ENCODE measurements at regions not wholly inside any gene's neighbourhood (a gene's known extent, or its start where the extent isn't known, plus 50 kb on each side); places are given as distances from the start of the nearest gene placed in this dataset.
A peak's percentile ranks its signal among the peaks of the same experiment; 100 is the strongest.

DNA sequence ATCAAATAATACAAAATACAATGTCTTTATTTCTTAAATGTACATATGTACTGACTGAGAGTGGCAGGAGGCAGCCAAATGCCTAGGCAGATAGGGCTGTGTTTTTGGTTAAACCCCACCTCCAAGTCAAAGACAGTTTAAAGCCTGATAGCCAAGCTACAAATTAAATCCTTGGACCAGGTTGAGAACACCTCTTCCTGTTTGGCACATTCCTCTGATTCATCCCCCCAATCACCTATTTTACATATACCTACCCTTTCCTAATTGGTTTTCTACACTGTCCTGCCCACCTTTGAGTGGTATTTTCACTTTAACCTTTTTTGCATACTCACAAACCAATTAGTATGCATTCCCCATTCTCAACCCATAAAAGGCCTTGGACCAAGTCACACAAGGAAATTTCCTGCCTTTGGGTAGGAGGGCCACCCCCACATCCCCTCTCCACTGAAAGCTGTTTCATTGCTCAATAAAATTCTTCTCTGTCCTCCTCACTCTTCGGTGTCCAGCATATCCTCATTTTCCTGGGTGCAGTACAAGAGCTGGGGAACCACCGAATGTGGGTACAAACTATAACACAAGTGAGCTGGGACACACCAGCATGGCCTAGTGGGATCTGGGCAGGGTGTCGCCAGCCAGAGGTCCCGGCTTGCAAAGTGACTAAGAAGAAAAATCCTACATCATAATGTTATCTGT lies 149.1 kb downstream of the UBE2E3 start:
- Mint-ChIP-seq H3K9me3 (peaks cover 0 to 10% (median 6%) of the 10 kb centered on the region in 9 donors), H3K4me1 (peaks cover 29 to 73% (median 67%) of the 10 kb centered on the region in 4 donors), H3K27ac (peak overlapping the region; percentile 66 to 97 (median 91)), H3K4me3 (peak overlapping the region in 9 of 10 donors; percentile 4 to 69 (median 44)), H3K27me3 (no peaks in the 10 kb centered on the region), H3K36me3 (peaks cover 2 to 36% (median 14%) of the 10 kb centered on the region in 3 donors)
- DNase-seq = no peak
- POLR2A ChIA-PET = interaction anchor here (0.6 to 4.1 kb wide), 7 partner anchors 11 to 328 kb away, joined by 3 to 29 read pairs (median 4); partner anchors contain the start of gene ITGA4
- no peak for ATAC-seq

DNA sequence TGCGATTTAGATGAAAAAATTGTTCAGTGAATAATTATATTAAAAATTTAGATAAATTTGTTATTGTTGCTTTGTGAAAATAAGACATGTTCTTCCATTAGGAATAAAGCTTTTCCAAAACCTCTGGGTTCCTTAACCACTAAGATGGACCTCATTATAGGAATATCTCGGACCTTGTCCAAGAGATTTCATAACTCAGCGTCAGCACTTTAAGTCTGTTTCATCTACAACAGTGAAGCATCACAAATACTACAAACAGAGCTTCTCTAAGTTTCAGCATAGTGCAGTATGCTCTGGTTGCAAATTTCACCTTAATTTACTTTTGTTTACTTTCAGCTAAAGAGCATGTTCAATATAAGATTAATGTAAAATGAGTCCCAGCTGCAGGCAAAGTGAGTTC lies 150.3 kb downstream of the UBE2E3 start:
- no peak for ATAC-seq
- POLR2A ChIA-PET = interaction anchor here (0.7 to 4.1 kb wide), 9 partner anchors 9 to 327 kb away, joined by 3 to 29 read pairs (median 6); partner anchors contain the start of gene ITGA4
- H3K36me3 Mint-ChIP-seq = peaks cover 2 to 42% (median 14%) of the 10 kb centered on the region in 3 donors
- H3K27me3 Mint-ChIP-seq = no peaks in the 10 kb centered on the region
- H3K27ac Mint-ChIP-seq = peak overlapping the region; percentile 90 to 100 (median 96)
- no peak for DNase-seq
- peaks cover 0 to 18% (median 7%) of the 10 kb centered on the region in 9 donors for H3K9me3 Mint-ChIP-seq
- H3K4me1 Mint-ChIP-seq = peaks cover 27 to 61% (median 57%) of the 10 kb centered on the region in 4 donors
- H3K4me3 Mint-ChIP-seq = peak overlapping the region; percentile 67 to 90 (median 83)

DNA sequence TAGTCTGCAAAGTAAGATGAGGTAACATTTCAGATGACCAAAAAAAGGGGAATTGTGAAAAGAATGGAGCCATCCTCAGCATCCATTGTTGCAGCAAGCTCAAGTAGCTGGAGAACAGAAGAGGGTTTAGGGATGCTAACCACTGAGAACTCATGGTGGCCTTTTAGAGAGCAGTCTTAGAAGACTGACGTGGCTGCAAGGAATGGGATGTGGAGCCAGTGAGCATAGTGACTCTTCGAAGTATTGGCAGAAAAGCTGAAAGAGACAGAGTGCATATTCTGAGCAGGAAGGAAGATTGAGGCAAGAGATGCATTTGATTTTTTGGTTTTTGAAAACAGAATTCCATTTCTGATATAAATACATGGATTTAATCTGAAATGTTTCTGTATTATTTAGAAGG lies 151.2 kb downstream of the UBE2E3 start:
- Mint-ChIP-seq H3K4me3 (peak overlapping the region; percentile 67 to 90 (median 83)), H3K27ac (peak overlapping the region; percentile 90 to 100 (median 96)), H3K9me3 (peaks cover 0 to 26% (median 13%) of the 10 kb centered on the region in 9 donors), H3K4me1 (peaks cover 22 to 52% (median 50%) of the 10 kb centered on the region in 4 donors), H3K36me3 (peaks cover 5 to 50% (median 15%) of the 10 kb centered on the region in 3 donors), H3K27me3 (no peaks in the 10 kb centered on the region)
- POLR2A ChIA-PET = interaction anchor here (0.5 to 4.1 kb wide), 9 partner anchors 8 to 326 kb away, joined by 3 to 29 read pairs (median 4); partner anchors contain the start of gene ITGA4
- ATAC-seq (peak; percentile 64 to 72), DNase-seq (no peak)

DNA sequence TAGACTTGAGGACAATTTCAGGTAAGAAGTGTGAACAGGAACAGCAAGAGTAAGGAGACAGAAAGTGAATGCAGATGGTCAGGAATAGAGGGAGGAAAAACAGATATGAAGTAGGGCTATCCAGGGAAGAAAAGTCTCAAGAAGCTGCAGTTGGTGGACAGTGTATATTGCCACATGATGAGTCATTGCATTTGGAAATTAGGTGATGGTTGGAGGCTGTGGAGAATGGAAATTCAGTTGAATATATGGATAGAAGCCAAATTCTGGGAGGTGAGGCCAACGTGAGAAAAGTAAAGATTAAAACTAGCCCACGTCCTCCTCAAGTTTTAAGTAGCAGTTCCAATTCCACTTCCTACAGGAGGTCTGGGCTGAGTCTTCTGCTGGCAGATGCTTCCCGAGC lies 158.4 kb downstream of the UBE2E3 start:
- H3K4me1 Mint-ChIP-seq = peaks cover 24 to 64% (median 55%) of the 10 kb centered on the region in 4 donors
- H3K4me3 Mint-ChIP-seq = peak overlapping the region in 8 of 10 donors; percentile 4 to 39 (median 22)

GRCh38 chr2:181139831-181140230 lies 159.4 kb downstream of the UBE2E3 start:
- POLR2A ChIA-PET = interaction anchor here (0.9 to 2.9 kb wide), 9 partner anchors 9 to 317 kb away, joined by 3 to 29 read pairs (median 6); partner anchors contain the start of gene ITGA4
- DNase-seq (no peak), ATAC-seq (no peak)
- H3K27ac Mint-ChIP-seq = peak overlapping the region; percentile 93 to 99 (median 96)
- H3K9me3 Mint-ChIP-seq = peaks cover 0 to 23% (median 12%) of the 10 kb centered on the region in 9 donors
- no peaks in the 10 kb centered on the region for H3K27me3 Mint-ChIP-seq
- peaks cover 3 to 17% (median 12%) of the 10 kb centered on the region in 3 donors for H3K36me3 Mint-ChIP-seq
- H3K4me3 Mint-ChIP-seq = peak overlapping the region in 8 of 10 donors; percentile 7 to 92 (median 78)
- H3K4me1 Mint-ChIP-seq = peaks cover 29 to 73% (median 64%) of the 10 kb centered on the region in 4 donors

More for the DNA sequence above, 158.4 kb downstream of the UBE2E3 start:
- H3K27me3 Mint-ChIP-seq = no peaks in the 10 kb centered on the region
- peaks cover 3 to 21% (median 12%) of the 10 kb centered on the region in 3 donors for H3K36me3 Mint-ChIP-seq
- H3K9me3 Mint-ChIP-seq = peaks cover 0 to 33% (median 14%) of the 10 kb centered on the region in 9 donors
- ATAC-seq (no peak), DNase-seq (no peak)
- POLR2A ChIA-PET = no interaction called here
- H3K27ac Mint-ChIP-seq = peak overlapping the region; percentile 23 to 95 (median 78)

GRCh38 chr2:181140414-181140813 lies 160.0 kb downstream of the UBE2E3 start:
- Mint-ChIP-seq H3K36me3 (peaks cover 3 to 21% (median 12%) of the 10 kb centered on the region in 3 donors), H3K27ac (peak overlapping the region; percentile 93 to 99 (median 96)), H3K27me3 (no peaks in the 10 kb centered on the region), H3K9me3 (peaks cover 0 to 20% (median 11%) of the 10 kb centered on the region in 9 donors), H3K4me3 (peak overlapping the region in 9 of 10 donors; percentile 49 to 92 (median 77)), H3K4me1 (peaks cover 31 to 79% (median 70%) of the 10 kb centered on the region in 4 donors)
- POLR2A ChIA-PET = interaction anchor here (0.9 to 2.9 kb wide), 9 partner anchors 10 to 317 kb away, joined by 3 to 29 read pairs (median 6); partner anchors contain the start of gene ITGA4
- peak; percentile 12 to 13 for ATAC-seq
- DNase-seq = peak in 1 of 10 donors; percentile 14

- DNase-seq (no peak), ATAC-seq (peak in 1 of 2 donors; percentile 23)
- Mint-ChIP-seq H3K4me1 (peaks cover 32 to 81% (median 72%) of the 10 kb centered on the region in 4 donors), H3K9me3 (peaks cover 0 to 15% (median 10%) of the 10 kb centered on the region in 9 donors), H3K36me3 (peaks cover 3 to 17% (median 12%) of the 10 kb centered on the region in 3 donors), H3K27me3 (no peaks in the 10 kb centered on the region), H3K4me3 (peak overlapping the region in 9 of 10 donors; percentile 49 to 92 (median 77)), H3K27ac (peak overlapping the region; percentile 93 to 99 (median 96))
- POLR2A ChIA-PET = interaction anchor here (1.1 to 2.9 kb wide), 7 partner anchors 10 to 316 kb away, joined by 3 to 29 read pairs (median 11); partner anchors contain the start of gene ITGA4
Measured at GRCh38 chr2:181140928-181141327, 160.5 kb downstream of the UBE2E3 start.

- DNase-seq (no peak), ATAC-seq (no peak)
- Mint-ChIP-seq H3K9me3 (peaks cover 0 to 13% (median 9%) of the 10 kb centered on the region in 9 donors), H3K36me3 (peaks cover 0 to 16% (median 9%) of the 10 kb centered on the region in 3 donors), H3K27ac (peak overlapping the region; percentile 93 to 99 (median 96)), H3K4me1 (peaks cover 34 to 87% (median 76%) of the 10 kb centered on the region in 4 donors), H3K27me3 (no peaks in the 10 kb centered on the region), H3K4me3 (peak overlapping the region; percentile 57 to 92 (median 79))
- POLR2A ChIA-PET = interaction anchor here (0.6 to 2.9 kb wide), 8 partner anchors 11 to 161 kb away, joined by 3 to 29 read pairs (median 7); no protein-coding TSS in a partner anchor
Measured at GRCh38 chr2:181141676-181142075, 161.3 kb downstream of the UBE2E3 start.

- POLR2A ChIA-PET = interaction anchor here (1.2 to 6.2 kb wide), 6 partner anchors 11 to 315 kb away, joined by 3 to 62 read pairs (median 18); partner anchors contain the start of gene ITGA4
- peak; percentile 45 to 54 for ATAC-seq
- peak in 3 of 10 donors; percentile 43 to 56 (median 45) for DNase-seq
- peaks cover 0 to 14% (median under 1%) of the 10 kb centered on the region in 3 donors for H3K36me3 Mint-ChIP-seq
- H3K27me3 Mint-ChIP-seq = no peaks in the 10 kb centered on the region
- peak overlapping the region; percentile 93 to 99 (median 97) for H3K27ac Mint-ChIP-seq
- H3K9me3 Mint-ChIP-seq = peaks cover 0 to 12% (median 2%) of the 10 kb centered on the region in 9 donors
- H3K4me3 Mint-ChIP-seq = peak overlapping the region; percentile 65 to 92 (median 84)
- H3K4me1 Mint-ChIP-seq = peaks cover 30 to 80% (median 72%) of the 10 kb centered on the region in 4 donors
Measured at GRCh38 chr2:181142514-181142913, 162.1 kb downstream of the UBE2E3 start.

DNA sequence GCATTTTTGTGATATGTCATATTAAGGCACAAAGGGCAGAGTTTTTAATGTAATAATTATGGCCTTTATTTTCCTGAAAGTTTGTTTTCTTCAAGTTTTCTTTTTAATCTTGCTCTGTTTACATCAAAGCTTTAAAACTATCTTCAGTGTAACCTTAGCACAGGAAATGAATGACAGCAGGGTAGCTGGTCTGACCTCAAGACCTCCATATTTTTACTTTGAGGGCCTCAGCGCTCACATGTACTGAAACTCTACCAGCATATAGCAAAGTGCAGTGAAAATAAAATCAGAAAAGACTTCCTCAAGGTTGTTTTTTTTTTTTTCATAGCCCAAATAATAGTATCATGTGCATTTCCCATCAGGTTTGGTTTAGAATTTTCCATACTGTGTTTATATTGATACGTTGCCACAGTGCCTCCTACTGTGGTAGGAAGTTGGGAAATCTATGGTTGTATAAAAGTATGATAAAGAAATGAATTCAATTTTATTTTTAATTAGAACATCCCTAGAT lies 163.4 kb downstream of the UBE2E3 start:
- H3K9me3 Mint-ChIP-seq = peaks cover 0 to 12% (median 0%) of the 10 kb centered on the region in 9 donors
- ATAC-seq = peak; percentile 73 to 92

GRCh38 chr2:181145645-181146044 lies 165.2 kb downstream of the UBE2E3 start:
- POLR2A ChIA-PET = interaction anchor here (0.9 to 6.2 kb wide), 8 partner anchors 11 to 312 kb away, joined by 3 to 62 read pairs (median 8); partner anchors contain the start of gene ITGA4
- Mint-ChIP-seq H3K27me3 (no peaks in the 10 kb centered on the region), H3K4me1 (peaks cover 30 to 81% (median 66%) of the 10 kb centered on the region in 4 donors), H3K9me3 (peaks cover 0 to 12% (median 0%) of the 10 kb centered on the region in 9 donors), H3K4me3 (peak overlapping the region in 3 of 10 donors; percentile 45 to 52 (median 45)), H3K27ac (peak overlapping the region in 9 of 10 donors; percentile 86 to 95 (median 93)), H3K36me3 (peaks cover 0 to 16% (median 0%) of the 10 kb centered on the region in 3 donors)
- DNase-seq (no peak), ATAC-seq (no peak)

More for the DNA sequence above, 163.4 kb downstream of the UBE2E3 start:
- Mint-ChIP-seq H3K27ac (peak overlapping the region; percentile 86 to 99 (median 94)), H3K36me3 (peaks cover 0 to 14% (median 0%) of the 10 kb centered on the region in 3 donors), H3K27me3 (no peaks in the 10 kb centered on the region), H3K4me1 (peaks cover 30 to 84% (median 72%) of the 10 kb centered on the region in 4 donors), H3K4me3 (peak overlapping the region in 9 of 10 donors; percentile 35 to 68 (median 54))
- POLR2A ChIA-PET = interaction anchor here (0.6 to 6.2 kb wide), 13 partner anchors 9 to 749 kb away, joined by 3 to 62 read pairs (median 5); partner anchors contain the start of gene ITGA4
- DNase-seq = peak in 8 of 10 donors; percentile 22 to 77 (median 63)

All from naive thymus-derived CD8-positive, alpha-beta T cell (primary cell).